C4-2B (cell line): ENCODE measurements at regions not wholly inside any gene's neighbourhood (a gene's known extent, or its start where the extent isn't known, plus 50 kb on each side); places are given as distances from the start of the nearest gene placed in this dataset.

ENCODE experiments used
- H3K27ac ChIP-seq: fragments of 450-650 bp; 2 replicates; pipeline ENCODE4 v1.5.1; 2017
- CTCF ChIP-seq: fragments of 450-650 bp; conservative IDR thresholded peaks from 2 replicates; pipeline ENCODE4 v1.5.1; 2017; ENCODE audit warnings: mild to moderate bottlenecking
- ZFX ChIP-seq: fragments of 450-650 bp; IDR thresholded peaks from 2 replicates; pipeline ENCODE4 v1.6.1; 2017

DNA sequence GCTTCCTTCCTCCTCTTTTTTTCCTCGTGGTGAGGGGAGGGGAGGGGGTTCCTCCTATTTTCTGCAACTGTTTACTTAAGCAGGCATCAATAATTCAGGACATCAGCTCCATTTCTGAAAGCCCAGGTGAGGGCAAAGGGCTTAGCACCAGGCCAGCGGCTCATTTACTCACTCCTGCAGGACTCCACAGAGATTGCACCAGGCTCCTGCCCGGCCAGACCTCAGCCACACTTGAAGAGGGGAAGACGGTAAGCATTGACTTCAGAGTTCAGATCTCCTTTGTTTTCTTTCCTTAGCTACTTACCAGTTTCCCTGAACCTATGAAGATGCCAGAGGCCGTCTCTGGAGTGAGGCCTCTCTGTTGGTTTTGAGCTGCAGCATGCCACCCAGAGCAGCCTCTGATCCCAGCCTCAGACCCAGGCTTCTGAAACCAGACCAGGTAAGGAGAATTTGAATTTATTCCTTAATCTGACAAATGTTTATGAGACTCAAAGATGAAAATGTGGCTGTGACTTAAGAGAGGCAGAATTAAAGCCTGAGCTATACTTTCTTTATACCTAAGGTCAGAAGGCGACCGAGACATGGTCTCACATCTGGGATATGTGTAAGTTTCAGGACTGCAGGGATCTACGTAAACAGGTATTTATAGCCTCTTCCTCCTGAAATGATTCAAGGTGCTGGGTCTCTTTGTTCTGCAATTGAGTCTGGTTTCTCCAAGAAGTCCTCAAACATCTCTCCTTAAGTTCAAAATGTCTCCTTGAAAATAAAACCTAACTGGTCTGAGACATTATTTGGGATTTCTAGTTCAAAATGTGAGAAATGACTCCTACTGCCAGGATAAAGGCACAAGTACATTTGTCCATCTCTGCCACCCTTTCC lies 272.5 kb upstream of the RUNX1 start:
- TF ChIP-seq CTCF (no peak), ZFX (no peak)
- no peak overlapping the region for H3K27ac ChIP-seq

DNA sequence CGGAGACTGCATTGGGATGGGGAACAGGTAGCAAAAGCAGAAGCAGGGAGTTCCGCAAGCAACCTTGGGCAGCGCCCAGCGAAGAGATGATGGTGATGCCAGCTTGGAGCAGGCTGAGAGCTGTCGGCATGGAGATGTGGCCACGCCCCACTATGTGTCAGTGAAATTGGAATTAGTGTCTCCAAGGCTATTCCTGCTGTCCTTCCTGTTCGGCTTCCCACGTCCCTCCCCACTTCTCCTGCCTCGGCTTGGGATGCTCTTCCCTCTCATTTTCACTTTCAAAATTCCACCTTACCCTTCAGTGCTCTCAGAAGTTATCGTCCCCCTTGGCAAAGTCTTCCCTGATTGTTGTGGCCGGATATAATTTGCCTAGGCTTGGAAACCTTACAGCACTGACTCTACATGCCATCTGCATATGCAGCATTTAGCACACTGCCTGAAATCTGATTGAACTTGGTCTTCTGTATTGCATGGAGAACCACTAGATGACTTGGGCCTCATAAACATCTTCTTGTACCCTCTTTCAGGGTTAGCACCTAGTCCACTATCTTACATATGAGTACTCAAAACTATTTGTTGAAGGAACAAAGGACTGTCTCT lies 270.7 kb upstream of the RUNX1 start:
- no peak overlapping the region for H3K27ac ChIP-seq
- no peak for TF ChIP-seq ZFX
- no peak for TF ChIP-seq CTCF

GRCh38 chr21:35316933-35317332 lies 267.8 kb upstream of the RUNX1 start:
- TF ChIP-seq ZFX: no peak
- no peak for TF ChIP-seq CTCF
- H3K27ac ChIP-seq: no peak overlapping the region

DNA sequence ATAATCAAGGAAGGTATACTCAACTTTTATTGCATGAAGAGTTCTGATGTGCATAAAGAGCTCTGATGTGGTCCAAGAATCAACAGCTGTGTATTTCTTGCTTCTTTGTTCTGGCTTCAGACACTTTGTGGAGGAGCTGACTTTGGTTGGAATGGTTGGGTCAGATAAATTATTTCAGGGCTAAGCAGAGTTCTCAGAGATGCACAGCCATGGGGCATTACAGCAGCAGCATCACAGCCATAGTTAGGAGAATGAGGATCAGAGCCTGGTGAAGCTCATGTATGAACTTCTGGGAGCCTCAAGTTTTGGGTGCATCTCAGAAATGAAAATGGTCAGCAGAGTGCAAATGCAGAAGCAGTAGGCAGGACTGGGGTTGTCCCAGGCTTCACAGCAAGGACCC lies 267.4 kb upstream of the RUNX1 start:
- TF ChIP-seq CTCF (no peak), ZFX (no peak)
- no peak overlapping the region for H3K27ac ChIP-seq

DNA sequence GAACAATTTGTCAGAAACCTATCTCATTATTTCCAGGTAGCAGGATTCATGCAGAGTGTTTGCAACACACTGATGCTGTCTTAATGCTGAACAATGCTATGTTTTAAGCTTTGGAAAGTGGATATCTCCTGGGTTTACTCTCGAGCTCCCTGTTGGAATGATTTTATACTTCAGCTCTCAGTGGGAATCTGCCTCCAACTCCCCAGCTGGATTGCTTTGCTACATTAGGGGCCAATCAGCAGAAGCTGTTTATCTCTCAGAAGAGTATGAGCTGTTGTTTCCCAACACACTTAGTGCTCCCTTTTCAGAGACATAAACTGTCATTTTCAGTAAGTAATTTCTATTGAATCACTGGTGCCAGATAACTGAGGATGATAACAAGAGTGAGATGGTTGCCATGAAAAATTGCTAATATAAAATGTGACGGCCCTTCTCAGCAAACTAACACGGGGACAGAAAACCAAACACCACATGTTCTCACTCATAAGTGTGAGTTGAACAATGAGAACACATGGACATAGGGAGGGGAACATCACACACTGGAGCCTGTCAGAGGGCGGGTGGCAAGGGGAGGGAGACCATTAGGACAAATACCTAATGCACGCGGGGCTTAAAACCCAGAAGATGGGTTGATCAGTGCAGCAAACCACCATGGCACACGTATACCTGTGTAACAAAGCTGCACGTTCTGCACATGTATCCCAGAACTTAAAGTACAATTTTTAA lies 265.9 kb upstream of the RUNX1 start:
- no peak for TF ChIP-seq ZFX
- no peak for TF ChIP-seq CTCF
- no peak overlapping the region for H3K27ac ChIP-seq

GRCh38 chr21:35311985-35312384 lies 262.9 kb upstream of the RUNX1 start:
- TF ChIP-seq CTCF (no peak), ZFX (no peak)
- H3K27ac ChIP-seq: no peak overlapping the region

DNA sequence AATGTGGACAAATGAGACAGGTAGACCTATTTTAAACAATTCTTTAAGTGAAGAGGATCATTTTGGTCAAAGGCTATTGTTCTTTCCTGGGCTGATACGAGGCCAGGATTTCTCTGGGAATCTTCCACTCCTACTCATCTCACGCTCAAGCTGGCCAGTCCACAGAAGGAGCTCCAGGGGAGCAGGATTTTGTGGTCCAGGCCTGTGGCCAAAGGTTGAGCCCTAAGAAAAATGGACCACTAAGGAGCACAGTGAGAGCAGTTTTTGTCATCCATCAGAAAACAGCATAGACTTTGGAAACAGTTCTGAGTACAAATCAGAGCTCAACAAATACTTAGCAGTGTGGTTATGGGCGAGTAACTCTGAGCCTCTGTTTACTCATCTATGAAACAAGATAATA lies 260.2 kb upstream of the RUNX1 start:
- no peak overlapping the region for H3K27ac ChIP-seq
- TF ChIP-seq ZFX (no peak), CTCF (no peak)
